ENCODE measurements at regions not wholly inside any gene's neighbourhood (a gene's known extent, or its start where the extent isn't known, plus 50 kb on each side); places are given as distances from the start of the nearest gene placed in this dataset.

DNA sequence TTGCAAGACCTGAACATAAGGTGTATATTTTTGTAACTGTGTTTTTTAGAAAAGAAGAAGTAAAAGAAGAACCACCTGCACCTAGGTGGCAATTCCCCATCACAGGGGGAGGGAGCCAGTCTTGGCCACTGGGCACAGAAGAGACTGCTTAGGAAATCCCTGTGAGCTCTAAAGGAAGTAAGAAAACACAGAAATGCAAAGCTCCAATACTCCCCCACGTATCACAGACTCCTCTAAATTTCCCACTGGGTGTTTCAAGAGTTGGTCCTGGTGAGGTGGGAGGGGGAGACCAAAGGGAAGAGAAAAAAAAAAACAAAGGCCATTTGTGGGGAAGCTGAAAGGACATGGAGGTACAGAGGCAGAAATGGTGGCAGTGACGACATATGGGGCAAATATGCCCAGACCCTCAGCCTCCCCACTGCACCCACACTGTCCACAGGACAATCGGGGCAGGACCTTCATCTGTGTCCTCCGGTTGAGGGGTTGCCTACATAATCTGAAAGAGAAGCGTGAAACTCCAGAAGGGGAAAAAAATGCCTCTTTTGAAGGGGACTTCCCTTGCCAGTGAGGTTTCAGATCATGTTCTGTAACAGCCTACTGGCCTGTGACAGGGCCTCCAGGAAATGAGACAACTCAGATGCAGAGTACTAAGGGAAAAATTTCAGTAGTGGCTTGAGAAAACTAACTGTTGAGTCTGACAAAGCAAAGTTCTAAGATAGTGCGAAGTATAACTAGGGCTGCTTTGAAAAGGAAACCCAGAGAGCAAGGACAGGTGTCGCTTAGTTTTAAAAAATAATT lies 226.2 kb upstream of the MARCKS start:
- no peak for DNase-seq (ENCODE audit: extremely low spot score, unreplicated experiment)
- TF ChIP-seq CTCF (IDR thresholded peaks at IDR 0.05): no peak
- H3K4me3 Mint-ChIP-seq (ENCODE audit: unreplicated experiment): no peak overlapping the region
- H3K4me1 Mint-ChIP-seq (ENCODE audit: unreplicated experiment): peaks cover 68% of the 10 kb centered on the region
- no peaks in the 10 kb centered on the region for H3K36me3 Mint-ChIP-seq (ENCODE audit: unreplicated experiment)
- H3K27me3 Mint-ChIP-seq (ENCODE audit: unreplicated experiment): no peaks in the 10 kb centered on the region
- H3K27ac Mint-ChIP-seq (ENCODE audit: unreplicated experiment): peak overlapping the region; percentile 98
- no peaks in the 10 kb centered on the region for H3K9me3 Mint-ChIP-seq (ENCODE audit: unreplicated experiment)

GRCh38 chr6:113631666-113632065 lies 225.5 kb upstream of the MARCKS start:
- Mint-ChIP-seq H3K27ac (ENCODE audit: unreplicated experiment) (peak overlapping the region; percentile 98), H3K9me3 (ENCODE audit: unreplicated experiment) (no peaks in the 10 kb centered on the region), H3K27me3 (ENCODE audit: unreplicated experiment) (no peaks in the 10 kb centered on the region), H3K36me3 (ENCODE audit: unreplicated experiment) (no peaks in the 10 kb centered on the region), H3K4me1 (ENCODE audit: unreplicated experiment) (peaks cover 75% of the 10 kb centered on the region), H3K4me3 (ENCODE audit: unreplicated experiment) (no peak overlapping the region)
- no peak for DNase-seq (ENCODE audit: extremely low spot score, unreplicated experiment)
- no peak for TF ChIP-seq CTCF (IDR thresholded peaks at IDR 0.05)

DNA sequence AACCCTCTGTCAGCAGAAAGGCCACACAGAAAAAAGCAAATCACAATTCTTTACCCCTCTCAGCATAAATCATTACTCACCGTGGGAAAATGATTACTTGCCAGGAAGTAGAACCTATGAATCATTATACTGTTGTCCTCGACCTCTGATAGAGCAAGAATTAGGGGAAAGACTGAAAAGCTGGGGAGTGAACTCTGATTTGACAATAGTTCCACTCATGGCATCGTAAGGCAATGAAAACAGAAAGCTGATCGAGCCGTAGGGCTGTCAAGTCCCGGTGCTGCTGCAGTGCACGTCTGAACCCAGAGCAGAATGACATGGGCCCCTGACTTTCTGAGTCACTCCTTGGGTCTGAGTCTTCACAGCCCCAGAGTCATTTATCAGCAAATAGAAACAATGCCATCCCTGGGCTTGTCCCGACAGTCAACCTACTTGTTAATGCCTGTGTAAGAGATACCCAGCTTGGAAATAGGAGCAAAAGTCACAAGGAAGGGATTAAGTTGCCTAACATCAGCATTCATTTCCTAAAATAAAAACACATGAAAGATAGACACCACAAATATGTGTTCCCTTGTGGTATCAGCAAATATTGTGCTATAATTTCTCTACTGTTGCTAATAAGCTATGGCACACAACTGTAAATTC lies 224.8 kb upstream of the MARCKS start:
- no peaks in the 10 kb centered on the region for H3K9me3 Mint-ChIP-seq (ENCODE audit: unreplicated experiment)
- H3K36me3 Mint-ChIP-seq (ENCODE audit: unreplicated experiment): no peaks in the 10 kb centered on the region
- DNase-seq (ENCODE audit: extremely low spot score, unreplicated experiment): no peak
- TF ChIP-seq CTCF (IDR thresholded peaks at IDR 0.05): no peak
- peak overlapping the region; percentile 98 for H3K27ac Mint-ChIP-seq (ENCODE audit: unreplicated experiment)
- peaks cover 79% of the 10 kb centered on the region for H3K4me1 Mint-ChIP-seq (ENCODE audit: unreplicated experiment)
- no peaks in the 10 kb centered on the region for H3K27me3 Mint-ChIP-seq (ENCODE audit: unreplicated experiment)
- H3K4me3 Mint-ChIP-seq (ENCODE audit: unreplicated experiment): peak overlapping the region; percentile 55

- H3K36me3 Mint-ChIP-seq (ENCODE audit: unreplicated experiment): no peaks in the 10 kb centered on the region
- no peak overlapping the region for H3K27ac Mint-ChIP-seq (ENCODE audit: unreplicated experiment)
- no peak for TF ChIP-seq CTCF (IDR thresholded peaks at IDR 0.05)
- no peaks in the 10 kb centered on the region for H3K9me3 Mint-ChIP-seq (ENCODE audit: unreplicated experiment)
- peaks cover 74% of the 10 kb centered on the region for H3K4me1 Mint-ChIP-seq (ENCODE audit: unreplicated experiment)
- no peak for DNase-seq (ENCODE audit: extremely low spot score, unreplicated experiment)
- H3K27me3 Mint-ChIP-seq (ENCODE audit: unreplicated experiment): no peaks in the 10 kb centered on the region
- no peak overlapping the region for H3K4me3 Mint-ChIP-seq (ENCODE audit: unreplicated experiment)
Observed at GRCh38 chr6:113633638-113634037, 223.5 kb upstream of the MARCKS start.

DNA sequence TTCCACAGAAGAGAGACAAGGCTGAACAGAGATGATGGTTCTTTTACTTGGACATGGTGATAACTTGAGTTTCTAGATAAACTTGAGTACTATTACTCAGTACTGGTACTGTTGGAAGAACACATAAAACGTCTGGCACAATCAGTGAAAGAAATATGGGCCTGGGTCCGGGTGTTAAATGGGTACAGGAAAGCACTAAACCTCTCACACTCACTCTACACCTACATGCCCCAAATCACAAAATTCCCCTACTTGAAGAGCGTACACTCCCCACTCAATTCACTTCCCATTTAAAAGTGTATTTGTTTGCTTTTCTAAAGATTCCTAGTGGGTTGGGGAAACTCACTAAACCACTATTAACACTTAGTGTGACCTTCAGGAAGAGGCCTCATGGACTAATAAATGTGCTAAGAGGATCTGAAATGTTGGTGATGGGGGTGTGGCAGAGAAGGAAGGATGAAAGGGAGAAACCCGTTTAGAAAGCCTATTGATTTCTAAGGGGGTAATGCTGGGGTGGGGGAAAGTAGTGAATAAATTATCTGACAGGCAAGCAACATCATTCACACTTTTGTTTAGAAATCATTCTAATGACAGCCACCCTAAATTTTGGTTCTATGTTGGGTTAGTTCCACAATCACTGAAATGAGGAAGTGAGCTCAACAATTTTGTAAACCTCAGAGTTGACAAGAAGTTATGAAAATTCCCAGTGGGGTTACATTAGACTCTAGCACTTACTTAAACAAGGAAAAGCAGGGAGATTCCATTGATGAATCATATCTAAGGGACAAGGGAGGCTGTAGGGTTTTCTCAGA lies 222.6 kb upstream of the MARCKS start:
- peak overlapping the region; percentile 79 for H3K27ac Mint-ChIP-seq (ENCODE audit: unreplicated experiment)
- no peak overlapping the region for H3K4me3 Mint-ChIP-seq (ENCODE audit: unreplicated experiment)
- no peaks in the 10 kb centered on the region for H3K27me3 Mint-ChIP-seq (ENCODE audit: unreplicated experiment)
- H3K9me3 Mint-ChIP-seq (ENCODE audit: unreplicated experiment): no peaks in the 10 kb centered on the region
- no peak for TF ChIP-seq CTCF (IDR thresholded peaks at IDR 0.05)
- H3K4me1 Mint-ChIP-seq (ENCODE audit: unreplicated experiment): peaks cover 72% of the 10 kb centered on the region
- DNase-seq (ENCODE audit: extremely low spot score, unreplicated experiment): no peak
- H3K36me3 Mint-ChIP-seq (ENCODE audit: unreplicated experiment): no peaks in the 10 kb centered on the region

Data from osteocyte (in vitro differentiated cells).